Ovary (tissue), 3 donors: ENCODE measurements at regions not wholly inside any gene's neighbourhood (a gene's known extent, or its start where the extent isn't known, plus 50 kb on each side); places are given as distances from the start of the nearest gene placed in this dataset.

ENCODE experiments used
- EP300 ChIP-seq: sonication (generic); formaldehyde crosslinking; IDR thresholded peaks from one replicate; pipeline ENCODE4 v1.6.1; 2017; ENCODE audit warnings: antibody characterized with exemption
- POLR2A ChIP-seq: fragments of 450-650 bp; IDR thresholded peaks from one replicate; pipeline ENCODE4 v1.6.1; 2017; ENCODE audit warnings: antibody characterized with exemption, mild to moderate bottlenecking, moderate library complexity
- TF ChIP-seq, protein P1 (sequence below), 3 donors: fragments of 450-650 bp in 2 of 3; fragments of 200-600 bp in 1 of 3; IDR thresholded peaks; one replicate each; pipeline versions ENCODE4 v1.5.1 to v1.8.0; 2016 to 2022; ENCODE audit warnings: antibody characterized with exemption in 3 of 3, mild to moderate bottlenecking in 1 of 3
- donor health status: DM: no; HTN: no; CAD: no.

DNA sequence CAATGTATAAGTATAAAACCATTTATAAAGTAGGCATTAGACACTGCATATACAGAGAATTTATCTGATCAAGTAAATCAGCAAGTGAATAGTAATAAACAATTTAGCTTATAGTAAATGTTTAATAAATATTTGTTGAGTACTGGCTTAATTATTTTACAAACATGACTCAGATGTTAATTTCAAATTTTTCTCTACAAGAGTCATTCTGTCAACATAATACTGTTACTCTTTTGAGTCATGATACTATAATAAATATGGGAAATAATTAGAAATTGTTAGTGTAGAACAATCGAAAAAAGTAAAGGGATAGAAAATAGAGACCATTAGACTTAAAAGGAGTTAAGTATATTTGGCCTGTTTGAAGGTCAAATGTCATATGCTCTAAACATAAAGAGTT lies 133.6 kb upstream of the MC4R start:
- TF ChIP-seq, protein P1, sequence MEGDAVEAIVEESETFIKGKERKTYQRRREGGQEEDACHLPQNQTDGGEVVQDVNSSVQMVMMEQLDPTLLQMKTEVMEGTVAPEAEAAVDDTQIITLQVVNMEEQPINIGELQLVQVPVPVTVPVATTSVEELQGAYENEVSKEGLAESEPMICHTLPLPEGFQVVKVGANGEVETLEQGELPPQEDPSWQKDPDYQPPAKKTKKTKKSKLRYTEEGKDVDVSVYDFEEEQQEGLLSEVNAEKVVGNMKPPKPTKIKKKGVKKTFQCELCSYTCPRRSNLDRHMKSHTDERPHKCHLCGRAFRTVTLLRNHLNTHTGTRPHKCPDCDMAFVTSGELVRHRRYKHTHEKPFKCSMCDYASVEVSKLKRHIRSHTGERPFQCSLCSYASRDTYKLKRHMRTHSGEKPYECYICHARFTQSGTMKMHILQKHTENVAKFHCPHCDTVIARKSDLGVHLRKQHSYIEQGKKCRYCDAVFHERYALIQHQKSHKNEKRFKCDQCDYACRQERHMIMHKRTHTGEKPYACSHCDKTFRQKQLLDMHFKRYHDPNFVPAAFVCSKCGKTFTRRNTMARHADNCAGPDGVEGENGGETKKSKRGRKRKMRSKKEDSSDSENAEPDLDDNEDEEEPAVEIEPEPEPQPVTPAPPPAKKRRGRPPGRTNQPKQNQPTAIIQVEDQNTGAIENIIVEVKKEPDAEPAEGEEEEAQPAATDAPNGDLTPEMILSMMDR (IDR thresholded peaks at IDR 0.05): no peak
- TF ChIP-seq POLR2A (no peak), EP300 (no peak)
